ENCODE measurements at regions not wholly inside any gene's neighbourhood (a gene's known extent, or its start where the extent isn't known, plus 50 kb on each side); places are given as distances from the start of the nearest gene placed in this dataset.

DNA sequence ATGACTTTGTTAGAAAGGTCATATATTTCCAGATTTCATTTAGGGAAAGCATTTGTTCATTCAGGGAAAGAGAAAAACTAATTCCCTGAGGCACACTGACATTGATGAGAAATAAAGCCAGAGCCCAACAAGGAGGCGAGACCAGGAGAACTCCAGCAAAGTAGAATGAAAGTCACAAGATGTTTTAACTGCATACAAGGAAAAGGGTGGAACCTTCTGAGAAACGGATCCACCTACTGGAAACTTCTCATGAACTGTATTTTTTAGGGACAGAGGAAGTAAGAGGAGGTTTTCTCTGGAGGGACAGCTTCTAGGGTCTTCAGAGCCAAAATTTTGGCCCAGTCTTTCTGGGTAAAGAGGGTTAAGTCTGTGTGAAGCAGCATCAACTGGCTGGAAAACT, 548.2 kb upstream of the PIK3C3 start:
- no peak overlapping the region for H3K27ac ChIP-seq (ENCODE audit: insufficient read depth, low read length, poor library complexity, severe bottlenecking)
- H3K4me1 ChIP-seq (ENCODE audit: control insufficient read depth, insufficient read depth, low read length, poor library complexity, severe bottlenecking): no peaks in the 10 kb centered on the region
- no peaks in the 10 kb centered on the region for H3K27me3 ChIP-seq (replicated peaks; ENCODE audit: control insufficient read depth, insufficient read depth, low read length, poor library complexity, severe bottlenecking)
- no peak overlapping the region for H3K4me3 ChIP-seq (ENCODE audit: insufficient read depth, low read depth, low read length, poor library complexity, severe bottlenecking)
- H3K9me3 ChIP-seq (ENCODE audit: control insufficient read depth, low read length): no peaks in the 10 kb centered on the region
- DNase-seq: no peak
- H3K36me3 ChIP-seq (ENCODE audit: control insufficient read depth, insufficient read depth, low read length): no peaks in the 10 kb centered on the region

GRCh38 chr18:41396861-41397260, 558.2 kb upstream of the PIK3C3 start:
- no peaks in the 10 kb centered on the region for H3K9me3 ChIP-seq (ENCODE audit: control insufficient read depth, low read length)
- H3K36me3 ChIP-seq (ENCODE audit: control insufficient read depth, insufficient read depth, low read length): no peaks in the 10 kb centered on the region
- H3K4me1 ChIP-seq (ENCODE audit: control insufficient read depth, insufficient read depth, low read length, poor library complexity, severe bottlenecking): no peaks in the 10 kb centered on the region
- no peak for DNase-seq
- no peak overlapping the region for H3K27ac ChIP-seq (ENCODE audit: insufficient read depth, low read length, poor library complexity, severe bottlenecking)
- H3K27me3 ChIP-seq (replicated peaks; ENCODE audit: control insufficient read depth, insufficient read depth, low read length, poor library complexity, severe bottlenecking): no peaks in the 10 kb centered on the region
- H3K4me3 ChIP-seq (ENCODE audit: insufficient read depth, low read depth, low read length, poor library complexity, severe bottlenecking): no peak overlapping the region

GRCh38 chr18:41396211-41396610, 558.8 kb upstream of the PIK3C3 start:
- DNase-seq: no peak
- Histone ChIP-seq H3K36me3 (ENCODE audit: control insufficient read depth, insufficient read depth, low read length) (no peaks in the 10 kb centered on the region), H3K9me3 (ENCODE audit: control insufficient read depth, low read length) (no peaks in the 10 kb centered on the region), H3K4me1 (ENCODE audit: control insufficient read depth, insufficient read depth, low read length, poor library complexity, severe bottlenecking) (no peaks in the 10 kb centered on the region), H3K4me3 (ENCODE audit: insufficient read depth, low read depth, low read length, poor library complexity, severe bottlenecking) (no peak overlapping the region), H3K27ac (ENCODE audit: insufficient read depth, low read length, poor library complexity, severe bottlenecking) (no peak overlapping the region), H3K27me3 (replicated peaks; ENCODE audit: control insufficient read depth, insufficient read depth, low read length, poor library complexity, severe bottlenecking) (no peaks in the 10 kb centered on the region)

GRCh38 chr18:41395695-41396094, 559.3 kb upstream of the PIK3C3 start:
- Histone ChIP-seq H3K36me3 (ENCODE audit: control insufficient read depth, insufficient read depth, low read length) (no peaks in the 10 kb centered on the region), H3K9me3 (ENCODE audit: control insufficient read depth, low read length) (no peaks in the 10 kb centered on the region), H3K27ac (ENCODE audit: insufficient read depth, low read length, poor library complexity, severe bottlenecking) (no peak overlapping the region), H3K27me3 (replicated peaks; ENCODE audit: control insufficient read depth, insufficient read depth, low read length, poor library complexity, severe bottlenecking) (no peaks in the 10 kb centered on the region), H3K4me3 (ENCODE audit: insufficient read depth, low read depth, low read length, poor library complexity, severe bottlenecking) (no peak overlapping the region), H3K4me1 (ENCODE audit: control insufficient read depth, insufficient read depth, low read length, poor library complexity, severe bottlenecking) (no peaks in the 10 kb centered on the region)
- no peak for DNase-seq

DNA sequence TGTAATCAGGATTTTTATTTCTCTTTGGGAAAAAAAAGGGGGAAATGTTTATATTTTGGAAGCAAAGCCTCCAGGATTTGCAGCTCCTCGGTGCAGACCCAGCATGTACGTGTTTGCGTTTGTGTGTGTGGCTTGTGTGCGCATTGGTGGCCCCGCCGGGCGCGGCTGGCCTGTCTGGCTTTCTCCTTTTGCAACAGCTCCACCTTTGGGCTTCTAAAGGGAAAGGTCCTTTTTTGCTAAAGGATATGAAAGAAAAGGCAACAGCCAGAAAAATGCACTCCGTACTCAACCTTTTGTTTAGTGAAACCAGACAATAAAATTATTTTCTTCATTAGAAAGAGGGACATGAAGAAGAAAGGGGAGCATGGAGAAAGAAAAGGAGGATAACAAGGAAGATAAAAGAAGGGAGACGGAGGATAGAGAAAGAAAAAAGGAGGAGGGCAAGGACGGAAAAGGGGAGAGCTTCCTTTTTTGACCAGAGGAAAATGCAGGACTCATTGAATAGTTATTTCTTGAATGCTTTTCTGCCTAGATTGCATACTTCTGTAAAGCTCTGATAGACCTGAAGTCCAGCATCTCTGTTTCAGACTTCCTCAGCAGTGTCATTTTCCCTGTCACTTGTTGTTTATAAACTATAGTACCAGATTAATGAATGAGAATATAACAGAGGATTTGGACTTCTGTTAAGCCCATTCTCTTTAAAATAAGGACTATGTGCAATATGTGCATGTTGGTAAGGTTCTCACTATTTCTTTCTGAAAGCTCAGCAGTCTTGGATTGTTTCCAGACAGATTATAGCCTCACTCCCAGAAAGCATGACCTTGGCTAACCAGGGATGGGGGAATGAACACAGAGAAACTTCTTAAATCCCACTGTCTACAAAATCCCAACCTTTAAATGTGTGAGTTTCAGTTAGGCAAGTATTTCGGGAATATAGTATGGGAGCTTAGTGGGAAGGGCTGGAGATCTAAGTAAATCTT, 563.1 kb upstream of the PIK3C3 start:
- no peaks in the 10 kb centered on the region for H3K27me3 ChIP-seq (replicated peaks; ENCODE audit: control insufficient read depth, insufficient read depth, low read length, poor library complexity, severe bottlenecking)
- no peaks in the 10 kb centered on the region for H3K36me3 ChIP-seq (ENCODE audit: control insufficient read depth, insufficient read depth, low read length)
- no peaks in the 10 kb centered on the region for H3K9me3 ChIP-seq (ENCODE audit: control insufficient read depth, low read length)
- H3K4me1 ChIP-seq (ENCODE audit: control insufficient read depth, insufficient read depth, low read length, poor library complexity, severe bottlenecking): no peaks in the 10 kb centered on the region
- H3K27ac ChIP-seq (ENCODE audit: insufficient read depth, low read length, poor library complexity, severe bottlenecking): no peak overlapping the region
- H3K4me3 ChIP-seq (ENCODE audit: insufficient read depth, low read depth, low read length, poor library complexity, severe bottlenecking): no peak overlapping the region
- no peak for DNase-seq

DNA sequence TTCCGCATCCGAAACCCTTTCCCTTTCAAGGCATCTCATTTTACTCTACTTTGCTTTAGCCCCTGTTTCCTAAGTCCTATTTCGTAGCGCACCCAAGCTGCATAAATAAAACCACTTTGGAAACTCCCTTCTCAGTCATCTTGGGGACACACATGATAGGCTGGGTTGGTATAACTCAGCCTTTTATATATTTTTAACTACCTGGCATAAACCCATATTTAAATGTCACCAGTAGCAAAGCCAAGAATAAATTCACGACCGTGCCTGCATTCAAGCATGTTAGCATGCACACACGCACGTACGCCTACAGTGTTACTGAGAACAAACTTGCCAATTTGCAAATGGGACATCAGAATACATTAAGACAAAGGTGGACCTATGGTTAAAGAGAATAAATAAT, 564.7 kb upstream of the PIK3C3 start:
- DNase-seq: no peak
- no peaks in the 10 kb centered on the region for H3K4me1 ChIP-seq (ENCODE audit: control insufficient read depth, insufficient read depth, low read length, poor library complexity, severe bottlenecking)
- no peaks in the 10 kb centered on the region for H3K9me3 ChIP-seq (ENCODE audit: control insufficient read depth, low read length)
- H3K27ac ChIP-seq (ENCODE audit: insufficient read depth, low read length, poor library complexity, severe bottlenecking): no peak overlapping the region
- H3K36me3 ChIP-seq (ENCODE audit: control insufficient read depth, insufficient read depth, low read length): no peaks in the 10 kb centered on the region
- no peak overlapping the region for H3K4me3 ChIP-seq (ENCODE audit: insufficient read depth, low read depth, low read length, poor library complexity, severe bottlenecking)
- no peaks in the 10 kb centered on the region for H3K27me3 ChIP-seq (replicated peaks; ENCODE audit: control insufficient read depth, insufficient read depth, low read length, poor library complexity, severe bottlenecking)

- H3K27me3 ChIP-seq (replicated peaks; ENCODE audit: control insufficient read depth, insufficient read depth, low read length, poor library complexity, severe bottlenecking): no peaks in the 10 kb centered on the region
- no peak overlapping the region for H3K27ac ChIP-seq (ENCODE audit: insufficient read depth, low read length, poor library complexity, severe bottlenecking)
- no peak for DNase-seq
- H3K9me3 ChIP-seq (ENCODE audit: control insufficient read depth, low read length): no peaks in the 10 kb centered on the region
- H3K4me1 ChIP-seq (ENCODE audit: control insufficient read depth, insufficient read depth, low read length, poor library complexity, severe bottlenecking): no peaks in the 10 kb centered on the region
- H3K36me3 ChIP-seq (ENCODE audit: control insufficient read depth, insufficient read depth, low read length): no peaks in the 10 kb centered on the region
- no peak overlapping the region for H3K4me3 ChIP-seq (ENCODE audit: insufficient read depth, low read depth, low read length, poor library complexity, severe bottlenecking)
Observed at GRCh38 chr18:41378598-41378997, 576.4 kb upstream of the PIK3C3 start.

DNA sequence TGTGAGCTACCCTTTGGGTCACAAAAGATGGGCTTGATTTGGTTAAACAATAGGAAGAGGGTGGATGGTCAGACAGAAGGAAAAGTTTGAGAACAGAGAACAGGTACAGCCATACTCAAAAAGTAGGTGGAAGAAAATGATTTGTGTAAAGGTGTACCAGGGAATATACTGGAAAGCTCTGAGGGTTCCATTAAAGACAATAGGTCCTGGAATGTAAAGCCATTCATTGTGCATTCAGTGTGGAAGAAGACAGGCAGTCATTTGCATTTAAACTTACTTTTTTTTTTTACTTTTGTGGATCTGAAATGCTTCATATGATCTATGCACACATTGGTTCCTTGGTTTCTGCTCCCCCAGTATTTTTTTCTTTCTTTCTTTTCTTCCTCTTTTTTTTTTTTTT, 581.4 kb upstream of the PIK3C3 start:
- no peaks in the 10 kb centered on the region for H3K36me3 ChIP-seq (ENCODE audit: control insufficient read depth, insufficient read depth, low read length)
- no peak overlapping the region for H3K27ac ChIP-seq (ENCODE audit: insufficient read depth, low read length, poor library complexity, severe bottlenecking)
- no peaks in the 10 kb centered on the region for H3K27me3 ChIP-seq (replicated peaks; ENCODE audit: control insufficient read depth, insufficient read depth, low read length, poor library complexity, severe bottlenecking)
- H3K4me3 ChIP-seq (ENCODE audit: insufficient read depth, low read depth, low read length, poor library complexity, severe bottlenecking): no peak overlapping the region
- no peaks in the 10 kb centered on the region for H3K4me1 ChIP-seq (ENCODE audit: control insufficient read depth, insufficient read depth, low read length, poor library complexity, severe bottlenecking)
- H3K9me3 ChIP-seq (ENCODE audit: control insufficient read depth, low read length): no peaks in the 10 kb centered on the region
- no peak for DNase-seq

GRCh38 chr18:41372046-41372665, 582.9 kb upstream of the PIK3C3 start:
- H3K9me3 ChIP-seq (ENCODE audit: control insufficient read depth, low read length): no peaks in the 10 kb centered on the region
- H3K4me3 ChIP-seq (ENCODE audit: insufficient read depth, low read depth, low read length, poor library complexity, severe bottlenecking): no peak overlapping the region
- H3K27ac ChIP-seq (ENCODE audit: insufficient read depth, low read length, poor library complexity, severe bottlenecking): no peak overlapping the region
- H3K4me1 ChIP-seq (ENCODE audit: control insufficient read depth, insufficient read depth, low read length, poor library complexity, severe bottlenecking): no peaks in the 10 kb centered on the region
- no peak for DNase-seq
- no peaks in the 10 kb centered on the region for H3K27me3 ChIP-seq (replicated peaks; ENCODE audit: control insufficient read depth, insufficient read depth, low read length, poor library complexity, severe bottlenecking)
- no peaks in the 10 kb centered on the region for H3K36me3 ChIP-seq (ENCODE audit: control insufficient read depth, insufficient read depth, low read length)

Measured in effector memory CD4-positive, alpha-beta T cell (primary cell).